ENCODE measurements at regions not wholly inside any gene's neighbourhood (a gene's known extent, or its start where the extent isn't known, plus 50 kb on each side); places are given as distances from the start of the nearest gene placed in this dataset.

DNA sequence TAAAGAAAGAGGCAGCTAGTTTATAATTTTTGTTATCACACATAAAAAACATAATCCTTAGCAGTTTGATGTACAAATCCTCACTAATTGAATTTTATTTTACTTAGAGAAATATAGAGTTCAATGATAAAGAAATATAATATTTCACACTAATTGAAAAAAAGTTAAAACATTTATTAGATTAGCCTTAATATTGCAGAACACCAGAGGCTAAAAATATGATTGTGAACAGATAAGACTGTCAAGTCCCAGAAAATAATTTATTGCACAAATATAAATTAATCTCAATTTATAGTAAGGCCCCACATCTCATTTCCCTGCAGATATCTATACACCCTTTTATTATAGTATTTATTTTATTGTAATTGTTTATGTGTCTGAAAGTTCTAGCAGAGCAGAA is 690.8 kb upstream of the PHF14 start:
- no peak for DNase-seq
- POLR2A ChIA-PET (ENCODE audit: unreplicated experiment) = no interaction called here
- intact Hi-C loops (cut with micrococcal nuclease) (no loop called here), dilution Hi-C loops (cut with HindIII; ENCODE audit: low sequenced_read_pairs, unreplicated experiment) (no loop called here), in situ Hi-C loops (cut with MboI; ENCODE audit: low sequenced_read_pairs) (no loop called here)
- Histone ChIP-seq H3K4me2 (ENCODE audit: low read depth, low read length) (no peak overlapping the region), H4K8ac (ENCODE audit: low read depth in 2 of 2, low read length in 2 of 2) (no peak overlapping the region), H3K23ac (ENCODE audit: low read depth, low read length) (no peak overlapping the region), H3K4ac (ENCODE audit: low read depth, low read length) (no peak overlapping the region), H3K14ac (replicated peaks; ENCODE audit: low read depth, low read length) (no peak overlapping the region), H3K56ac (ENCODE audit: extremely low read depth, insufficient read depth, low read length) (no peak overlapping the region), H3K27me3 (ENCODE audit: control insufficient read depth, insufficient read depth, low read length) (no peaks in the 10 kb centered on the region), H4K20me1 (ENCODE audit: insufficient read depth, low read length) (no peaks in the 10 kb centered on the region), H2BK15ac (ENCODE audit: low read depth, low read length) (no peak overlapping the region), H4K5ac (ENCODE audit: low read depth, low read length) (no peak overlapping the region), H3K4me1 (ENCODE audit: control insufficient read depth, insufficient read depth, low read length) (no peaks in the 10 kb centered on the region), H3K79me1 (ENCODE audit: low read depth in 1 of 2, low read length in 2 of 2) (no peaks in the 10 kb centered on the region), H3K9me1 (ENCODE audit: insufficient read depth, low read length) (no peaks in the 10 kb centered on the region), H3K9ac (ENCODE audit: low read depth, low read length) (no peak overlapping the region), H2AFZ (replicated peaks; ENCODE audit: low read length, poor library complexity) (no peak overlapping the region), H2AK5ac (ENCODE audit: low read depth, low read length) (no peak overlapping the region), H2BK20ac (ENCODE audit: low read depth, low read length) (no peak overlapping the region), H3K9me3 (ENCODE audit: control insufficient read depth, insufficient read depth, low read length) (peaks cover 2% of the 10 kb centered on the region; the same call in 1 of the 2 replicates), H3K36me3 (ENCODE audit: control insufficient read depth, insufficient read depth, low read length) (no peaks in the 10 kb centered on the region), H4K91ac (ENCODE audit: insufficient read depth, low read depth, low read length) (no peak overlapping the region), H2BK120ac (ENCODE audit: low read depth, low read length) (no peak overlapping the region), H2AK9ac (replicated peaks; ENCODE audit: low read depth, low read length, poor library complexity) (no peak overlapping the region), H3K27ac (ENCODE audit: insufficient read depth, low read length) (no peak overlapping the region), H3K4me3 (ENCODE audit: insufficient read depth, low read depth, low read length) (no peak overlapping the region), H2BK5ac (ENCODE audit: low read depth, low read length, poor library complexity, severe bottlenecking) (no peak overlapping the region), H3K18ac (ENCODE audit: low read depth, low read length) (no peak overlapping the region)
- BruUV-seq (replicated peaks) = no TSS peak
- CTCF ChIA-PET = interaction anchor here (0.6 kb wide), 1 partner anchor 1848 kb away, joined by 3 read pairs; no protein-coding TSS in a partner anchor
- ATAC-seq (ENCODE audit: low read depth) = no peak
- TF ChIP-seq, protein P1, sequence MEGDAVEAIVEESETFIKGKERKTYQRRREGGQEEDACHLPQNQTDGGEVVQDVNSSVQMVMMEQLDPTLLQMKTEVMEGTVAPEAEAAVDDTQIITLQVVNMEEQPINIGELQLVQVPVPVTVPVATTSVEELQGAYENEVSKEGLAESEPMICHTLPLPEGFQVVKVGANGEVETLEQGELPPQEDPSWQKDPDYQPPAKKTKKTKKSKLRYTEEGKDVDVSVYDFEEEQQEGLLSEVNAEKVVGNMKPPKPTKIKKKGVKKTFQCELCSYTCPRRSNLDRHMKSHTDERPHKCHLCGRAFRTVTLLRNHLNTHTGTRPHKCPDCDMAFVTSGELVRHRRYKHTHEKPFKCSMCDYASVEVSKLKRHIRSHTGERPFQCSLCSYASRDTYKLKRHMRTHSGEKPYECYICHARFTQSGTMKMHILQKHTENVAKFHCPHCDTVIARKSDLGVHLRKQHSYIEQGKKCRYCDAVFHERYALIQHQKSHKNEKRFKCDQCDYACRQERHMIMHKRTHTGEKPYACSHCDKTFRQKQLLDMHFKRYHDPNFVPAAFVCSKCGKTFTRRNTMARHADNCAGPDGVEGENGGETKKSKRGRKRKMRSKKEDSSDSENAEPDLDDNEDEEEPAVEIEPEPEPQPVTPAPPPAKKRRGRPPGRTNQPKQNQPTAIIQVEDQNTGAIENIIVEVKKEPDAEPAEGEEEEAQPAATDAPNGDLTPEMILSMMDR (conservative IDR thresholded peaks at IDR 0.05; ENCODE audit: low read depth, low read length) = no peak
- TF ChIP-seq MXI1 (IDR thresholded peaks at IDR 0.05; ENCODE audit: borderline replicate concordance, low read depth, low read length) = no peak
- TF ChIP-seq MAZ (IDR thresholded peaks at IDR 0.05; ENCODE audit: borderline replicate concordance, low read depth, low read length) = no peak
- TF ChIP-seq, protein P2, sequence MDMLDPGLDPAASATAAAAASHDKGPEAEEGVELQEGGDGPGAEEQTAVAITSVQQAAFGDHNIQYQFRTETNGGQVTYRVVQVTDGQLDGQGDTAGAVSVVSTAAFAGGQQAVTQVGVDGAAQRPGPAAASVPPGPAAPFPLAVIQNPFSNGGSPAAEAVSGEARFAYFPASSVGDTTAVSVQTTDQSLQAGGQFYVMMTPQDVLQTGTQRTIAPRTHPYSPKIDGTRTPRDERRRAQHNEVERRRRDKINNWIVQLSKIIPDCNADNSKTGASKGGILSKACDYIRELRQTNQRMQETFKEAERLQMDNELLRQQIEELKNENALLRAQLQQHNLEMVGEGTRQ (IDR thresholded peaks at IDR 0.05; ENCODE audit: low read depth, low read length) = no peak
- TF ChIP-seq, protein P3, sequence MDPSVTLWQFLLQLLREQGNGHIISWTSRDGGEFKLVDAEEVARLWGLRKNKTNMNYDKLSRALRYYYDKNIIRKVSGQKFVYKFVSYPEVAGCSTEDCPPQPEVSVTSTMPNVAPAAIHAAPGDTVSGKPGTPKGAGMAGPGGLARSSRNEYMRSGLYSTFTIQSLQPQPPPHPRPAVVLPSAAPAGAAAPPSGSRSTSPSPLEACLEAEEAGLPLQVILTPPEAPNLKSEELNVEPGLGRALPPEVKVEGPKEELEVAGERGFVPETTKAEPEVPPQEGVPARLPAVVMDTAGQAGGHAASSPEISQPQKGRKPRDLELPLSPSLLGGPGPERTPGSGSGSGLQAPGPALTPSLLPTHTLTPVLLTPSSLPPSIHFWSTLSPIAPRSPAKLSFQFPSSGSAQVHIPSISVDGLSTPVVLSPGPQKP (IDR thresholded peaks at IDR 0.05; ENCODE audit: borderline replicate concordance, low read depth, low read length) = no peak
- TF ChIP-seq BHLHE40 (IDR thresholded peaks at IDR 0.05; ENCODE audit: low read depth, low read length) = no peak
- TF ChIP-seq RCOR1 (IDR thresholded peaks at IDR 0.05; ENCODE audit: insufficient replicate concordance, low read length) = no peak
- no peak for TF ChIP-seq CHD1 (IDR thresholded peaks at IDR 0.05; ENCODE audit: low read depth, low read length)
- no peak for TF ChIP-seq NFE2L2 (IDR thresholded peaks at IDR 0.05; ENCODE audit: low read depth, low read length)
- TF ChIP-seq RAD21 (IDR thresholded peaks at IDR 0.05; ENCODE audit: low read length) = no peak
- no peak for TF ChIP-seq POLR2A (IDR thresholded peaks at IDR 0.05; ENCODE audit: low read depth, low read length)
- TF ChIP-seq RFX5 (IDR thresholded peaks at IDR 0.05; ENCODE audit: low read depth, low read length) = no peak

Data from IMR-90 (cell line).